HG03432 (cell line): ENCODE measurements at regions not wholly inside any gene's neighbourhood (a gene's known extent, or its start where the extent isn't known, plus 50 kb on each side); places are given as distances from the start of the nearest gene placed in this dataset.
"Not testable (repeated sequence)": the region's sequence is repeated elsewhere in the genome, so short reads cannot be mapped to it uniquely, and the experiment has no call there.

Experiments
- ATAC-seq: cut with Tn5 transposase; IDR thresholded peaks from one replicate; pipeline ENCODE4 v1.9.1; 2021; ENCODE audit warnings: mild to moderate bottlenecking, moderate library complexity; ENCODE audit not compliant: unreplicated experiment

- ATAC-seq = no peak
Measured at GRCh38 chr3:75380276-75380771, 283.8 kb upstream of the FRG2C start.

- not testable (repeated sequence) for ATAC-seq
Measured at GRCh38 chr3:75384016-75384415, 280.1 kb upstream of the FRG2C start.

GRCh38 chr3:75388486-75389124 is 275.5 kb upstream of the FRG2C start:
- ATAC-seq = not testable (repeated sequence)

- ATAC-seq = not testable (repeated sequence)
Measured at GRCh38 chr3:75393288-75393694, 270.8 kb upstream of the FRG2C start.

- not testable (repeated sequence) for ATAC-seq
Measured at GRCh38 chr3:75394102-75394501, 270.0 kb upstream of the FRG2C start.

- not testable (repeated sequence) for ATAC-seq
Measured at GRCh38 chr3:75394562-75395360, 269.4 kb upstream of the FRG2C start.

GRCh38 chr3:75395580-75396315 is 268.4 kb upstream of the FRG2C start:
- no peak for ATAC-seq

GRCh38 chr3:75396316-75396802 is 267.8 kb upstream of the FRG2C start:
- no peak for ATAC-seq

- ATAC-seq = not testable (repeated sequence)
Measured at GRCh38 chr3:75397486-75397885, 266.6 kb upstream of the FRG2C start.

- ATAC-seq = not testable (repeated sequence)
Measured at GRCh38 chr3:75422101-75422945, 241.8 kb upstream of the FRG2C start.

GRCh38 chr3:75425379-75425778 is 238.7 kb upstream of the FRG2C start:
- not testable (repeated sequence) for ATAC-seq

- ATAC-seq = not testable (repeated sequence)
Measured at GRCh38 chr3:75427486-75427885, 236.6 kb upstream of the FRG2C start.

GRCh38 chr3:75427906-75428305 is 236.2 kb upstream of the FRG2C start:
- ATAC-seq = not testable (repeated sequence)

GRCh38 chr3:75429561-75430220 is 234.4 kb upstream of the FRG2C start:
- ATAC-seq = not testable (repeated sequence)

- not testable (repeated sequence) for ATAC-seq
Measured at GRCh38 chr3:75430406-75430805, 233.7 kb upstream of the FRG2C start.

- ATAC-seq = not testable (repeated sequence)
Measured at GRCh38 chr3:75431120-75431519, 233.0 kb upstream of the FRG2C start.

- ATAC-seq = not testable (repeated sequence)
Measured at GRCh38 chr3:75432466-75432865, 231.7 kb upstream of the FRG2C start.

- not testable (repeated sequence) for ATAC-seq
Measured at GRCh38 chr3:75432885-75433284, 231.2 kb upstream of the FRG2C start.

GRCh38 chr3:75433295-75433694 is 230.8 kb upstream of the FRG2C start:
- ATAC-seq = not testable (repeated sequence)
